ENCODE measurements at regions not wholly inside any gene's neighbourhood (a gene's known extent, or its start where the extent isn't known, plus 50 kb on each side); places are given as distances from the start of the nearest gene placed in this dataset.

GRCh38 chr21:15301736-15302135 lies 236.9 kb upstream of the NRIP1 start:
- TF ChIP-seq CTCF (IDR thresholded peaks at IDR 0.05) (no peak), POLR2A (IDR thresholded peaks at IDR 0.05) (no peak), POLR2AphosphoS5 (IDR thresholded peaks at IDR 0.05) (no peak)

Data from breast epithelium (tissue), 3 donors.